Stimulated activated CD8-positive, alpha-beta memory T cell treated with anti-CD3 and anti-CD28 coated beads, Interleukin-7, amount 100 ng/mL, for 24 hours (primary cell): ENCODE measurements at regions not wholly inside any gene's neighbourhood (a gene's known extent, or its start where the extent isn't known, plus 50 kb on each side); places are given as distances from the start of the nearest gene placed in this dataset.
"Not testable (repeated sequence)": the region's sequence is repeated elsewhere in the genome, so short reads cannot be mapped to it uniquely, and the experiment has no call there.

Experiments used
- DNase-seq: peaks from one replicate; pipeline ENCODE4 v3.0.0-alpha.2; 2020; ENCODE audit warnings: low read depth

- DNase-seq = no peak
Measured at GRCh38 chr1:43108080-43108479, 64.0 kb downstream of the EBNA1BP2 start.

DNA sequence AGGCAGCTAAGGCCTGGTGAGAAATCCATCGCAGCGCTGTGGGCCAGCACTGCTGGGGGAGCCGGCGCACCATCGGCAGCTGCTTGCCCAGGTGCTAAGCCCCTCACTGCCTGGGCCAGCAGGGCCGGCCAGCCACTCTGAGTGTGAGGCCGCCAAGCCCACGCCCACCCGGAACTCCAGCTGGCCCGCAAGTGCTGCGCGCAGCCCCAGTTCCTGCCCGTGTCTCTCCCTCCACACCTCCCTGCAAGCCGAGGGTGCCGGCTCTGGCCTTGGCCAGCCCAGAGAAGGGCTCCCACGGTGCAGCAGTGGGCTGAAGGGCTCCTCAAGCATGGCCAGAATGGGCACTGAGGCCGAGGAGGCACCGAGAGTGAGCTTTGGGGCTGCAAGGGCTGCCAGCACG is 64.4 kb downstream of the EBNA1BP2 start:
- DNase-seq = no peak

- no peak for DNase-seq
Measured at GRCh38 chr1:43104027-43104763, 67.9 kb downstream of the EBNA1BP2 start.

DNA sequence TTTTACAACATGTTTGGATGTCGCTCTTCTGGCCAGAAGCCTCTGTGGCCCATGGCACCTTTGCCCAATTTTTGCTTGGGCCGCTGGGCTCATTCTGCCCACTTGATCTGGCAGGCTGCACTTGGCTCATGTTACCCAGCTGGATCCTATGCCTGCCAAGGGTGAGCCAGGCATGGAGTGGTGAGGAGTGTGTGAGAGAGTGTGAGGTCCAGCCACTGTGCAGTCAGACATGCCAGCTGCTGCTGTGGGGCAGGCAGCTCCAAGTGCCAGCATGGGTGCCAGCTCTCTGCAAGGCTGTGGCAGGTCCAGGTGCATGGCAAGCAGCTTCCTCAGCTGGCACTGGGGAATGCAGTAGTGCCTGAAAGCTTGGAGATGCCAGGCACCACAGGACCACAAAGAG is 71.0 kb downstream of the EBNA1BP2 start:
- no peak for DNase-seq

- no peak for DNase-seq
Measured at GRCh38 chr1:43098200-43098599, 73.9 kb downstream of the EBNA1BP2 start.

- not testable (repeated sequence) for DNase-seq
Measured at GRCh38 chr1:43096528-43096927, 75.6 kb downstream of the EBNA1BP2 start.

DNA sequence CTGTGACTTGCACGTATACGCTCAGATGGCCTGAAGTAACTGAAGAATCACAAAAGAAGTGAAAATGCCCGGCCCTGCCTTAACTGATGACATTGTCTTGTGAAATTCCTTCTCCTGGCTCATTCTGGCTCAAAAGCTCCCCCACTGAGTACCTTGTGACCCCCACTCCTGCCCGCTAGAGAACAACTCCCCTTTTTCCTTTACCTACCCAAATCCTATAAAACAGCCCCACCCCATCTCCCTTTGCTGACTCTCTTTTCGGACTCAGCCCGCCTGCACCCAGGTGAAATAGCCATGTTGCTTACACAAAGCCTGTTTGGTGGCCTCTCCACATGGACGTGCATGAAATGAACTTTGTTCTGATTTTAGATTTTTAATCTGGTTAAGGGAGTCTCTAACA is 81.3 kb downstream of the EBNA1BP2 start:
- not testable (repeated sequence) for DNase-seq

DNA sequence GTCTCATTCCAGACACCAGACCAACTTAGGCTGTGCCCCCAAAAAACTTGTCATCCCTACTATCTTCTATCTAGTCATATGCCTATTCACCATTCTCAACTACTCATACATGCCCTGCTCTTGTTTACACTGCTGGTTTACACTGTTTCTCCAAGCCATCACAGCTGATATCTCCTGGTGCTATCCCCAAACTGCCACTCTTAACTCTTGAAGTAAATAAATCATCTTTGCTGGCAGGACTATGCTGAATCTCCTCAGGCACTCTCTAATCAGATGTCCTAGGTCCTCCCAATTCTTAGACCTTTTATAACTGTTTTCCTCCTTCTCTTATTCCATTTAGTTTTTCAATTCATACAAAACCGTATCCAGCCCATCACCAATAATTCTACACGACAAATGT is 81.9 kb downstream of the EBNA1BP2 start:
- DNase-seq = not testable (repeated sequence)

DNA sequence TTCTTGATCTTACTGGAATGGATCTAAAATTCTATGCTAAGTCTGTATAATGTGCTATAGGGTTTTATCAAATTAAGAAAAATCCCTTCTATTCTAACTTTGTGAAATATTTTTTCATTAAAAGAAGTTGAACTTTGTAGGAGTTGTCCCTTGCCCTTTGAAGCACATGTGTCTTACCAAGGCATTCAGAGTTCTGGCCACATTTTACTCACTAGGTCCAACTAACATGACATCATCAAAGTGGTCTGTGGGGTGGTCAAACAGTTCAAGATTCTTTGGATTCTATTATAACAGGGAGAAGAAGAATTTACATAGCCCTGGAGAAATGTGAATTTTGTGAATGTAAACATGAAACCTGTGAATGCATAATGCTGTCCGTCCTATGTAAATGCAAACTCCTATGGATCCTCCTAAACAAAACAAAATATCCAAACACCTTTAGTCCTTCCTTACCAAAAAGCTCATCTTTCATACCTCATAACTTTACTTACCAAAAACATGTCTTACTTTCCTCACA is 88.7 kb downstream of the EBNA1BP2 start:
- no peak for DNase-seq

- DNase-seq = no peak
Measured at GRCh38 chr1:43082740-43083139, 89.3 kb downstream of the EBNA1BP2 start.

GRCh38 chr1:43077273-43077672 is 94.8 kb downstream of the EBNA1BP2 start:
- no peak for DNase-seq

DNA sequence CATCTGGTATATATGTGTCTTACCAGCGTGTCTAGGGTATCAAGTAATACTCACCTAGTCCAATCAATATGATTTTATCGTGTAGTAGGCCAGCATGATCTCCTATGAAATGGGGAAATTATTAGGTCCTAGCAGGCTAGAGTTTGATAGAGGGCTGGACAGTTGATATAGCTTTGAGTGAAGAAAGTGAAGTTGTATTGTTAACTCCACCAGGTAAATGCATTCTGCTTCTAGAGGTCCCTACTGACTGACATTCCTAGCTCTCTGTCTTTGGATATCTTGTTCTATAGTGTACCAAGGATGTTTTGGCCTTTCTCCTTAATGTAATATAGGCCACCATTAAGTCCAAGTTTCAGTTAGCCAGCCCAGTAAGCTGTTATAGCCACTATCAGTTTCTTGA is 97.4 kb downstream of the EBNA1BP2 start:
- no peak for DNase-seq

DNA sequence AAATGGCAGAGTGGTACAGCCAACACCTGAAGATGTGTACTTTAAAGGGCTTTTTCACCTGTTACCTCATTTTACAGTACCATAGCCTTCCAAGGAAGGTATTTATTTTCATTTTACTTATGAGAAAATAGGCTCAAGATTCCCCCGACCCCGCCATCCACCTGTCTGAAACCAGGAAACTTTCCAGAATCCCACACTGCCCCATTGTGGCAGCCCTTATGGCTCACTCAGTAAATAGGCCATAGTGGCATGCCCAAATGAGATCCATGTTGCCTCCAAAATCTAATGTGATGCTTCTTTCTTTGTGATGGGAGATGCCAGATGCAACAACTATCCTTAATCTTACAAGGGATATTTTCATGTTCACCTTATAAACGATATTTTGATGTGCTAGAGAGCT is 97.8 kb downstream of the EBNA1BP2 start:
- DNase-seq = no peak

DNA sequence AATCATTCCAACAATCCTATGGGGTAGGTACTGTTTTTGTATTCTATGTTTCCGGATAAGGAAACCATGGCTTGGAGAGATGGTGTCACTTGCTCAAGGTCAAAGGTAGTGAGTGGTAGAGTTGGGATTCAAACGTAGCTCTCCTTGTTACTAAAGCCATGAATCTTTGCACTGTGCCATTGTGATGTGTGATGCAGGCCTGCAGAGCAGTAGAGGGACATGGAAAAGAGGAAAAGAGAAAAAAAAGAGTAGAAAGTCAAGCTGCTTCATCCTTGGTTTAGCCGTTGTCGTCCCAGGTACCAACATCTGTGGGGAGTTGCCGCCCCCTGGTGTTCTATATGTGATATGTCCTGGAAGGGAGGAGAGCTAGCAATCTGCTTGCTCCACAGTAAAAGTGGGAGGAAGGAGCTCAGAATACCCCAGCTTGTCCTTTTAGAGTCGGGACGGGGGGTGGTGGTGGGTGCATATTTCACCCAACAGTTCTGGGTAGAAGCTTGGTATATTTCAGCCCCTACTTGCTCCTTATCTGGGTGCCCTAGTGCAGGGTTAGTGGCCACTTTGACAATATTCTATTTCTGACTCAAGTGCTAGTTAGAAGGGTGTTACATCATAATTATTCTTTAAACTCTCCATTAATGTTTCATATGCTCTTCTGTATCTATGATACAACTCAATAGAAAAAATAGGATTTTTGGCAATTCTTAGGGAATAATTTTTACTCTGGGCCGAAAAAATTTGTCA is 98.4 kb downstream of the EBNA1BP2 start:
- DNase-seq = peak; percentile 35

DNA sequence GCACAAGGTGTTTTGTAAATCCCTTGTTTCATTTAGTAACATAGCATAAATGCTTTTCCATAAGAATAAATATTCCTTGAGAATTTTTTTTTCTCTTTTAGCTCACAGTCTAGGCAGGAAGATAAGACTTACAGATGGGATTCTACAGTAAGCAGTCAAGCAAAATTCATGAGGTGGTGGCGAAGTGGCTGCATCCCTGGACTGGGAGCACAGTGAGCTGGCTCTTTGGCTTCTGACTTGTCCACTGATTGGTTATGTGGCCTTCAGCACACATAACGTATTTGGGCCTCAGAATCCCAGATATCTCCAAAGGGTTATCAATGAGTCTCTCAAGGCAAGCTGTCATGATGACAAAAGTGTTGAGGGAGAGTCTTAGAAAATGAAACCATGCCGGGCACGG is 99.8 kb downstream of the EBNA1BP2 start:
- DNase-seq = no peak

DNA sequence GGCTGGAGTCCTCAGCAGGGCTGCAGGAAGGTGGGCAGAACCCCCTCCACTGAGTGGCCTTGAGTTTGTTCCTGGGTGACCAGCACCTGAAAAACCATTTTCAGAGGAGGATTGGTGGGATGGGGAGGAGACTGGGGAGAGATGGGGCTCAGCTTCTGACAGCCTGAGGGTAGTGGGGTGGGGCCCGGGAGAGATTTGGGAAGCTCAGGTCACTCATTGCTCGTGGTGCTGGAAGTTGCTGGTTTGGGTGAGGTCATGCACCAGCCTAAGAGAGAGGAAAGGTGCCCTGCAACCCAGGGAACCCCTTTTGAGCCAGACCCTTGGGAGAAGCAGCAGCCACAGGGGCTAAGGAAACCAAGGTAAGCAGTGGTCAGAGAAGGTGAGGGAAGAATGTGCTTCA is 100.8 kb downstream of the EBNA1BP2 start:
- DNase-seq = no peak

DNA sequence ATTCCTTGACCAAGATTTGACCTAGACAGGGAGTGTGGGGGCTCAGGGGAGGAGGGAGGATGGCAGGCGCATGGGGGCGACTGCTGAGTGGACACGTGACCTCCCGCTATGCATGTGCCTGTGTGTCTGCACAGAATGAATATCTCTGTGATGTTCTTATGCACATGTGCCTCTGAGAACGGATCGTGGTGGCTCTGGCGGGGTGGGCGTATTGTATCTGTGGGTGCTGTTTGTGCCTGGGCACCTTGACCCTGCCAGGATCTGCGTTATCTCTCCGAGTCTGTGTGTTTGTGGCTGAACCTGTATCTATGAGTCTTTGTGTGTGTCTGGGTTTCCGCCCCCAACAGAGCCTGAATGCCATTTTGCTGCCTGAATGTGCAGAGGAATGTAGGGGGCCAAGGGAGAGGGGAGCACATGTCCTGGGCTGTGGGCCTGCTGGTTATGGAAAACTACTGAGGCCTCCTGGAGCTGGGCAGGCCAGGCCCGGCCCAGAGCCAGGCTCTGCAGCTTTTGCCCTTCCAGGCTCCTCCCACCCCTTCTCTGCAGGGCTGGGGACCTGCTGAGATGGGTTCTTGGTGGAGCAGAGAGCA is 102.5 kb downstream of the EBNA1BP2 start:
- DNase-seq = no peak

DNA sequence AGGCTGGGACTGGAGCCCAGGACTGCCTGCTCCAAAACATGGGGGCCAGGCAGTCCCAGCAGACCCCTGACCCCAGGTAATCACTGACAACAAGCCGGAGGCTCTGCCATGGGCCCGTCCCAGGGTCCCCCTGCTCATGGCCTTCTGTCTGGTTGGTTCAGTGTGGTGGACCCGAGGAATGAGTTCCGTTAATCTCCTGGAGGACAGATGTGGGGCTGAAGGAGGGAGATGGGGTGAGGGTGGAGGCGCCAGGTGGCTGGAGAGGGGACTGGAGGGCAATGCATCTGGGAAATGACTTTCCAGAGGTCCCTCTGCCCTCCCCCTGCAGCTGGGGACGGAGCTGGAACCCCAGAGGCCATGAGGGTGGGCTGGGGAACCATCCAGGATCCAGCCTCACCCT is 103.2 kb downstream of the EBNA1BP2 start:
- DNase-seq = no peak

DNA sequence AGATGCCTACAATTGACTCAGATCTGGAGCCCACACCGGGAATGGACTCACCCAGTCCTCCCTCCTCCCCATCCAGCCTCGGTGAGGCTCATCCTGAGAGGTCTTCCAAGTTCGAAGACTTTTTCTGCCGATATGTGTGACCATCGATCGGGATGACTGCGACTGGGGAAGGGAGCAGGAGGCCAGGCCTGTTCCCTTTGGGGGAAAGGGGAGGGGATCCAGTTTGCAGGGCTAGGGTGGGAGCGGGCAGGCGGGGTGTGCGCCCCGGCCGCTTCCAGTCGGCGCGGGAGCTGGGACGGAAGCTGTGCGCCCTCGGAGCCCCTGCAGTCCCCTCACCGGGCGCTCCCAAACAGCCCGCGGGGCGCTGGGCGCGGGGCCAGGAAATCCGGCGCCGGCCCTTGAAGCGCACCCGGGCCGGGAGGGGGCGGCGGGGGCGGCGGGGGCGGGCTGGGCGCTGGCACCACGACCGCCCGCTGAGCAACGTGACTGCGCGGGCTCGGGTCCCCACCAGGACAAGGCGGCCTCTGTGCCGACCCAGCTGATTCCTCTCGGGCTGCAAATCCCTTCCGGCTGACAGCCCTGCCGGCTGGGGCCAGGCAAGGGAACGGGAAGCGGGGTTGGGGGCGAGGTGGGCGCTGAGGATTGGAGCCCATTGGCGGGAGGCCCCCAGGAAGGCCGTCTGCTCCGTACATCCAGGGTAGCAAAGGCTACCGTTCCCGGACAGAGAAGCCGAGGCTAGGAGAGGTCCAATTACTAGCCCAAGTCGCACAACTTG is 103.9 kb downstream of the EBNA1BP2 start:
- DNase-seq = no peak

GRCh38 chr1:43067233-43067745 is 104.8 kb downstream of the EBNA1BP2 start:
- no peak for DNase-seq

DNA sequence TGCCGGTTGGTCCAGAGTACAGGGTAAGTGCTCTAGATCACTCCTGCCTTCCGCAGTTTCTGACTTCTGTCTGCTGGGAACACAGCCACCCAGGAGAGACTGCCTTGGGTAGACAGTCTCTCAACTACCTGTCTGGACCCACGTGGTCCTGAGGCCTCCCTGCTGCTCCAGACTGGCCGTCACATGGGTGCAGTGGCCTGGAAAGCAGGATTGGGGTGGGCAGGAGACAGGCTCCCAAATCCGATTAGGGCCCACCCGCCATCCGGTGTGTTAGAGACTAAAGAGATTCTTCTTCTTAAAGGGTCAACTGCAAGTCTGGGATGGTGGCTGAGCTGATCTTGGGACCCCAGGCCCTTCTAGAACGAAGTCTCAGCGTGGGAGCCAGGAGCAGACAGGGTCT is 105.5 kb downstream of the EBNA1BP2 start:
- DNase-seq = no peak
